Activated naive CD4-positive, alpha-beta T cell treated with anti-CD3 and anti-CD28 coated beads, Interleukin-2, amount 50 U/mL, for 72 hours (primary cell): ENCODE measurements at regions not wholly inside any gene's neighbourhood (a gene's known extent, or its start where the extent isn't known, plus 50 kb on each side); places are given as distances from the start of the nearest gene placed in this dataset.

ENCODE experiments used
- ATAC-seq, 2 donors: fragments of 150-1000 bp; cut with Tn5 transposase; 2 replicates each; pipeline ENCODE4 v1.10.0; 2021; ENCODE audit warnings: mild to moderate bottlenecking in 2 of 2, moderate library complexity in 2 of 2
- DNase-seq, 2 donors: peaks; one replicate each; pipeline ENCODE4 v3.0.0; 2021 to 2022; ENCODE audit warnings: low spot score in 2 of 2
- H3K27ac Mint-ChIP-seq, 2 donors: one replicate each; pipeline ENCODE4 v1.8.0; 2022; ENCODE audit warnings: mild to moderate bottlenecking in 2 of 2, mixed read lengths in 2 of 2
- H3K36me3 Mint-ChIP-seq, 2 donors: one replicate each; pipeline ENCODE4 v1.8.0; 2022; ENCODE audit warnings: mixed read lengths in 2 of 2
- H3K9me3 Mint-ChIP-seq, 2 donors: one replicate each; pipeline ENCODE4 v1.8.0; 2022; ENCODE audit warnings: mixed read lengths in 2 of 2

DNA sequence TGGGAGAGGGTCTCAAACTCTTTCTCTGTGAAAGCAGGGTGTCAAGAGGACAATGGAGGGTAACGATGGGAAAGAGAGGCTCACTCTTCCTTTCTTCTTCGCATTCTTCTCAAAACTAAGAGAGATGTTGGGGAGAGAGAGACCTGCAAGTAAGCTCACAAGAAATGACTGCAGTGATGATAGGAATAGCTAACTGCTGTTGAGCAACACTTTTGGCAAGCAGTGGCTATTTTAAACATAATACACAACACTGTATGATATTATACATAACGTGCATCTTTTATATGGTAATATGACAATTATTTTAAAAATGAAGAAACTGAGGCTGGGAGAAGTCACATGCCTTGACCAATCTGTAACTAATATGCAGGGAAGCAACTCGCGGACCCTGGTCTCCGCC, 247.5 kb downstream of the CMPK2 start:
- no peak for DNase-seq
- Mint-ChIP-seq H3K27ac (no peak overlapping the region), H3K36me3 (peaks cover 0 to 15% of the 10 kb centered on the region in 2 donors), H3K9me3 (peaks cover 5 to 18% of the 10 kb centered on the region in 2 donors)
- no peak for ATAC-seq

DNA sequence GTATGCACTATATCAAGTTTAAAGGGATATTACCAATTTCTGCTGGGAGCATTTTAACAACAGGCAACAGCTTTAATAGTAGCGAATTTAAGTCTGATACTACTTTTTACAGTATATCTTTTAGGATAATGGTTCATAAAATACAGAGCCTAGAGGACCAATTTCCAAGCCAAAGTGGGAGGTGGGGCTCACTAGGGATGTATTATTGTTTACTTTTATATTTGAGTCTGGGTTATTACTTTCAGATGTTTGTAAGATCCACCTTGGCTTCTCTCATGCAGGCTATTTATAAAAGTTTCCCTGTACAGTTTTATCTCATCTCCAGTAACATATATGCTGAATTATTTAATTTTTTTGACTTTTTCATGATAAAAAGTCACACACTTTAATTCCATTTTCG, 242.0 kb downstream of the CMPK2 start:
- ATAC-seq (no peak), DNase-seq (no peak)
- Mint-ChIP-seq H3K27ac (no peak overlapping the region), H3K36me3 (no peaks in the 10 kb centered on the region), H3K9me3 (no peaks in the 10 kb centered on the region)

GRCh38 chr2:6626401-6627012, 239.2 kb downstream of the CMPK2 start:
- no peaks in the 10 kb centered on the region for H3K9me3 Mint-ChIP-seq
- no peak overlapping the region for H3K27ac Mint-ChIP-seq
- DNase-seq (no peak), ATAC-seq (no peak)
- H3K36me3 Mint-ChIP-seq: no peaks in the 10 kb centered on the region

DNA sequence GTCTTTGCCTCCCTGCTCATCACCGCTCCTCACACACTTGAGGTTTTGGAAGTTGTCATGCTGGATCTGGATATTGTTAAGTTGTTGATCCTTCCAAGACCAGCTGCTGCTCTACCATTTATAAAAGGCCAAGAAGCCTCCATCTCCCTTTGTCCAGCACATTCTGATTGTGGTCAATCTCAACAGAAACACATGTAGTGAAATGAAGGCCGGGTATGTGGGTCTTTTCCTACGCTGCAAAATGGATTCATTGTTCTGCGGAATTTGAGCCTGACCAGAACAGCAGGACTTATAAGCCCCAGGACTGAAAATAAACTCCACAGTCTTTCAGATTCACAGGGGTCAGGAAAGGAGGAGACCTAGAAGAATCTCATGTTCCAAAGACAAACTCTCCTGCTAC, 238.4 kb downstream of the CMPK2 start:
- ATAC-seq: no peak
- Mint-ChIP-seq H3K9me3 (no peaks in the 10 kb centered on the region), H3K27ac (no peak overlapping the region), H3K36me3 (no peaks in the 10 kb centered on the region)
- DNase-seq: no peak

- Mint-ChIP-seq H3K9me3 (no peaks in the 10 kb centered on the region), H3K36me3 (no peaks in the 10 kb centered on the region), H3K27ac (no peak overlapping the region)
- DNase-seq (no peak), ATAC-seq (no peak)
These were observed 235.5 kb downstream of the CMPK2 start for GRCh38 chr2:6630209-6630608.

- Mint-ChIP-seq H3K9me3 (no peaks in the 10 kb centered on the region), H3K36me3 (no peaks in the 10 kb centered on the region), H3K27ac (no peak overlapping the region)
- ATAC-seq: no peak
- DNase-seq: no peak
These were observed 230.4 kb downstream of the CMPK2 start for GRCh38 chr2:6635296-6635695.

DNA sequence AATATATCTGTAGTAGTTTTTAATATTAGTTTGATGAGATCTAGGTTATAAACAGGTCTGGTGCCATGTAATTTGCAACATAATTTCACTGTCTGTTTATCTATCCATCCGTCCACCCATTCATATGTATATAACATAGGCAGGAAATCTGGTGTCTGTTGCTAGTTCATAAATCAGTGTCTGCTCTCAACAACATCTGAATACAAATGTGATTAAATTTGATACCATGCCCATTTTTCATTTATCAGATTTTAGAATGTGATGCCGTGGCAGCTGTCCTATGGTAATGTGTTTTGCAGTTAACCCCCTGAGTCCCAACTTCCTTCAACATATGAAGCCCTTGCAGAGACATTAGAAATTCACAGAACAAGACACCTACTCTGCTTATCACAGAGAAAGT, 228.4 kb downstream of the CMPK2 start:
- DNase-seq (no peak), ATAC-seq (no peak)
- H3K27ac Mint-ChIP-seq: no peak overlapping the region
- no peaks in the 10 kb centered on the region for H3K9me3 Mint-ChIP-seq
- no peaks in the 10 kb centered on the region for H3K36me3 Mint-ChIP-seq

- ATAC-seq: no peak
- Mint-ChIP-seq H3K36me3 (no peaks in the 10 kb centered on the region), H3K27ac (no peak overlapping the region), H3K9me3 (no peaks in the 10 kb centered on the region)
- DNase-seq: no peak
These were observed 225.6 kb downstream of the CMPK2 start for GRCh38 chr2:6639929-6640620.

- H3K9me3 Mint-ChIP-seq: no peaks in the 10 kb centered on the region
These were observed 225.1 kb downstream of the CMPK2 start for GRCh38 chr2:6640621-6641015.

DNA sequence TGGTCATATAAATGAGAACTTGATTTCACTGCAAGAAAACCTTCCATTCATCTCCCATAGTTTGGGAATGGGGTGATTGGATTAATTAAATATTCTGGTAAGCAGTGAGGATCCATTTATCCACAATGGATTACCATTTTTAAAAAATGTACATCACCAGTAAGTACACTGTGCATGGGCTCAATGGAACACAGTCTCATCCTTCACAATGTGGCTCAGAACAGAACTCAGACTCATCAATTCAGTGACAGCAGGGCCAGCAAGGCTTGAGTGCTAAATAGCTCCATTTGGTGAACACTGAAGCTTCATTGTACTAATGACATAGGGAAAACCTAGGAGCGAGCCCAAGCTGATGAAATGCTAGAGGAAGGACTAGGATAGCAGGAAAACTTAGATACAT, 223.8 kb downstream of the CMPK2 start:
- no peaks in the 10 kb centered on the region for H3K36me3 Mint-ChIP-seq
- H3K9me3 Mint-ChIP-seq: no peaks in the 10 kb centered on the region
- DNase-seq (no peak), ATAC-seq (no peak)
- H3K27ac Mint-ChIP-seq: no peak overlapping the region

More at GRCh38 chr2:6640621-6641015, 225.1 kb downstream of the CMPK2 start:
- DNase-seq: no peak
- no peaks in the 10 kb centered on the region for H3K36me3 Mint-ChIP-seq
- no peak for ATAC-seq
- H3K27ac Mint-ChIP-seq: no peak overlapping the region

DNA sequence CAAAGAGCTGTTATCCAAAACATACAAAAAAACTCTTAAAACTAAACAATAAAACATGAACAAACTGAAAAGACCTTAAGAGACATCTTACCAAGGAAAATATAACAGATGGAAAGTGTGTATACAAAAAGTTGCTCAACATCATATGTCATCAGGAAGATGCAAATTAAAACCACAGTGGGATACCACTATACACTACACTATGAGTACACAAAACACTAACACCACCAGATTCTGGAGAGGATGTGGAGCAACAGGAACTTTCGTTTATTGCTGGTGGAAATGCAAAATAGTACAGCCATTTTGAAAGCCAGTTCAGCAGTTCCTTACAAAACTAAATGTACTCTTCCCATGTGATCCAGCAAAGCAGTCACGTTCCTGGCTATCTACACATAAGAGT, 221.4 kb downstream of the CMPK2 start:
- H3K9me3 Mint-ChIP-seq: no peaks in the 10 kb centered on the region
- ATAC-seq (no peak), DNase-seq (no peak)
- no peaks in the 10 kb centered on the region for H3K36me3 Mint-ChIP-seq
- no peak overlapping the region for H3K27ac Mint-ChIP-seq

DNA sequence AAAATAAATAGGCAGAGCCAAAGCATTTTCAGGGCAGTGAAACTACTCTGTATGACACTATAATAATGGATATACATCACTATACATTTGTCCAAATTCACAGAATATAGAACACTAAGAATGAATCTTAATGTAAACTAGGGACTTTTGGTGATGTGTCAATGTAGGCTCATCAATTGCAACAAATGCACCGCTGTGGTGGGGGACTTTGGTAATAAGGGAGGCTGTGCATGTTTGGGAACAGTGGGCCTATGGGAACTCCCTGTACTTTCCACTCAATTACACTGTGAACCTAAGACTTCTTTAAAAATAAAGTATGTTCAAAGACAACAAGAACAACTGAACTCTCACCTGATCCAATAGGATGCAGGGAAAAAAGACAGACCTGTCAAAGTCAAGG, 220.7 kb downstream of the CMPK2 start:
- ATAC-seq (no peak), DNase-seq (no peak)
- no peaks in the 10 kb centered on the region for H3K9me3 Mint-ChIP-seq
- no peaks in the 10 kb centered on the region for H3K36me3 Mint-ChIP-seq
- H3K27ac Mint-ChIP-seq: no peak overlapping the region

GRCh38 chr2:6645672-6646071, 220.0 kb downstream of the CMPK2 start:
- Mint-ChIP-seq H3K36me3 (no peaks in the 10 kb centered on the region), H3K27ac (no peak overlapping the region), H3K9me3 (no peaks in the 10 kb centered on the region)
- DNase-seq (no peak), ATAC-seq (no peak)

DNA sequence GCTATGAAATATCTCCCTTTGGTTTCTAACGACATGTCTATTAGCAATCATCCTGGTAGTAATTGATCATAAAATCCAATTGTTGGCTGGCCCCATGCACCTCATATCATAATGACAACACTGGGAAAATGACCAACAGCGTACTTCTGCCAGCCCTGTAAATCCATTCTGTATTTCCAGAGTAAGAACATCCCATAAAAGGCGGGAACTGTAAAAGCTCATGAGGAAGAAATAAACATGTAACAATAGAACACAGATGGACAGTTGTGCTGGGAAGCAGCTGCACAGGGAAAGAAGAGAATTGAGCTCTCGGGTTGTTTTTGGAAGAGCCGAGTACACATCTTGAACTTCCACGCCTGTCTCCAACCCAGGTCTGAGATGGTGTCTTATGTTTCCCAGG, 218.7 kb downstream of the CMPK2 start:
- ATAC-seq (no peak), DNase-seq (no peak)
- Mint-ChIP-seq H3K36me3 (no peaks in the 10 kb centered on the region), H3K27ac (no peak overlapping the region), H3K9me3 (no peaks in the 10 kb centered on the region)

DNA sequence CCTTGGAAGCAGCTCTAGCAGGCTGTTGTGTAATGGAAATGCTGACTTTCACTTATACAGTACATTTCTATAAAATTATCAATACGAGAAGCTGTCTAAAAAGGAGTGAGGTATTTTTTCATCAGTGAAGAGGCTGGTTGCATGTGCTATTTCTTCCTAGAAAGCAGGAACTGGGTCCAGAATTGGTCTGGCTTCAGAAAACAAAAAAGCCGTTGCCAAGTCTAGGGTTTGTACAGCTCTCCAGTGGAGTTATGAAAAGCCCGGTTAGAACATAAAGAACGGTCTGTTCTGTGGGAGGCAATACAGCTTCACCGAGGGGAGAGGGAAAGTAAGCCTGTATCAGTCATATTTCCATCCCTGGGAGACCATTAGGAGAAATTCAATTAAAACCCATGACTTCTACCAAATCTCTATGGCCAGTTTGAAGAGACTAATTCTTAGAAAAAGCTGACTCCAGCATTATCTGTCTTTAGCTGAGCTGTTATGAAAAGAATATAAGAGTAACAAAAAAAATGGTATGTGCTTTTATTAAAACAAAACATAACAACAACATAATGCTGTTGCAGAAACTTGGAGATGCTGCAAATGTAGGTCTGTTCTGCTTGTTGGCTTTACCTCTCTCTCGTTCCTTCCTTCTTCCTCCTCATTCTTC, 217.0 kb downstream of the CMPK2 start:
- DNase-seq (no peak), ATAC-seq (no peak)
- H3K36me3 Mint-ChIP-seq: no peaks in the 10 kb centered on the region
- H3K9me3 Mint-ChIP-seq: no peaks in the 10 kb centered on the region
- H3K27ac Mint-ChIP-seq: no peak overlapping the region

- DNase-seq (no peak), ATAC-seq (no peak)
- H3K36me3 Mint-ChIP-seq: no peaks in the 10 kb centered on the region
- no peaks in the 10 kb centered on the region for H3K9me3 Mint-ChIP-seq
- no peak overlapping the region for H3K27ac Mint-ChIP-seq
These were observed 215.4 kb downstream of the CMPK2 start for GRCh38 chr2:6650311-6650710.

GRCh38 chr2:6652251-6652650, 213.5 kb downstream of the CMPK2 start:
- DNase-seq (no peak), ATAC-seq (no peak)
- Mint-ChIP-seq H3K36me3 (no peaks in the 10 kb centered on the region), H3K9me3 (no peaks in the 10 kb centered on the region), H3K27ac (no peak overlapping the region)

GRCh38 chr2:6653281-6653750, 212.4 kb downstream of the CMPK2 start:
- no peaks in the 10 kb centered on the region for H3K36me3 Mint-ChIP-seq
- no peaks in the 10 kb centered on the region for H3K9me3 Mint-ChIP-seq
- no peak overlapping the region for H3K27ac Mint-ChIP-seq
- DNase-seq: no peak
- ATAC-seq: no peak
